Right lobe of liver (tissue), 6 donors: ENCODE measurements at regions not wholly inside any gene's neighbourhood (a gene's known extent, or its start where the extent isn't known, plus 50 kb on each side); places are given as distances from the start of the nearest gene placed in this dataset.

ENCODE experiments used
- ATAC-seq, 4 donors: fragments of 200-7000 bp; cut with Tn5 transposase; one replicate each; pipeline ENCODE4 v1.9.1; 2020; ENCODE audit warnings: mild to moderate bottlenecking in 4 of 4, moderate library complexity in 4 of 4
- DNase-seq, 3 donors: peaks; one replicate each; pipeline ENCODE4 v3.0.0-alpha.2; 2020
- H3K27ac ChIP-seq, 3 donors: fragments of 200-600 bp; one replicate each; pipeline ENCODE4 v1.8.0; 2022
- H3K27me3 ChIP-seq, 2 donors: fragments of 200-600 bp; one replicate each; pipeline ENCODE4 v1.8.0; 2022
- H3K36me3 ChIP-seq, 4 donors: fragments of 200-600 bp; sonication (generic) in 1 of 4; one replicate each; pipeline versions ENCODE4 v1.5.1 to v1.8.0; 2017 to 2022; ENCODE audit warnings: control low read depth in 1 of 4
- H3K4me1 ChIP-seq, 4 donors: fragments of 200-600 bp; sonication (generic) in 1 of 4; one replicate each; pipeline versions ENCODE4 v1.5.1 to v1.8.0; 2017 to 2022; ENCODE audit warnings: control low read depth in 1 of 4
- H3K4me3 ChIP-seq, 3 donors: fragments of 200-600 bp; one replicate each; pipeline ENCODE4 v1.8.0; 2022
- H3K9me3 ChIP-seq, 4 donors: fragments of 200-600 bp; sonication (generic) in 1 of 4; one replicate each; pipeline versions ENCODE4 v1.5.1 to v1.8.0; 2017 to 2022; ENCODE audit warnings: control low read depth in 1 of 4
- POLR2A ChIP-seq: fragments of 450-650 bp; IDR thresholded peaks from one replicate; pipeline ENCODE4 v1.6.1; 2017; ENCODE audit warnings: antibody characterized with exemption, mild to moderate bottlenecking
- WGBS: methylation state at CpG from one replicate; pipeline ENCODE4 v1.1.6; 2018; ENCODE audit warnings: low coverage, low lambda C conversion rate; ENCODE audit not compliant: insufficient coverage; ENCODE audit errors: missing lambda C conversion rate; 5-methylcytosine and 5-hydroxymethylcytosine counted together
- intact Hi-C, 2 donors: fragments of 100-400 bp; cut with DNase I; formaldehyde crosslinking; loops; one replicate each; pipeline versions ENCODE4 v1.11.2 to v1.14.1; 2022
- TF ChIP-seq, protein P1 (sequence below), 4 donors: fragments of 200-600 bp in 3 of 4; fragments of 450-650 bp in 1 of 4; IDR thresholded peaks; one replicate each; pipeline versions ENCODE4 v1.5.1 to v1.8.0; 2016 to 2022; ENCODE audit warnings: antibody characterized with exemption in 4 of 4, mild to moderate bottlenecking in 2 of 4
- donor health status: DM: no; HTN: yes; CAD: no.
- donor health status: DM: no; HTN: no; CAD: no.
- donor health status: DM: no; HTN: no; CAD: no.
- donor health status: DM: no; HTN: yes; CAD: no.
- donor health status: DM: no; HTN: yes; CAD: no.

DNA sequence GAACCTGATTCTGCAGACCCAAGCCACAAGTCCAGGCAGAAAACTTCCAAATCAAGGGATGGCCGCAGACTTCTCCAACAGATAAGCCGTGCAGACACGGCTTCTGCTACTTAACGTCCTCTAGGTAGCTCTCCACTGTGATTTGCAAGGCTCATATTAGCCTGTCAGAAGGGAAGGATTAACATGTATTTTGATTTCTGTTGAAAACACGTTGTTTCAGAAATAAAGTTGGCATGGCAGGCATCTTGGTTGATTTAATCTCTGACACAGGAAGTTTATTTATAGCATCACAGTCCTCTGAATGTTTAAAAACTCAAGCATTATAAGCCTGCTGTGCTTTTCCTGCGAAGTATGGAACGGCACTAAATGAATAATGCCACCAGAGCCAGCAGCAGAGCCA lies 166.8 kb upstream of the TOX3 start:
- WGBS, result 52% methylated on average over 7 of the region's 7 CpGs
- TF ChIP-seq POLR2A, result no peak
- TF ChIP-seq, protein P1, sequence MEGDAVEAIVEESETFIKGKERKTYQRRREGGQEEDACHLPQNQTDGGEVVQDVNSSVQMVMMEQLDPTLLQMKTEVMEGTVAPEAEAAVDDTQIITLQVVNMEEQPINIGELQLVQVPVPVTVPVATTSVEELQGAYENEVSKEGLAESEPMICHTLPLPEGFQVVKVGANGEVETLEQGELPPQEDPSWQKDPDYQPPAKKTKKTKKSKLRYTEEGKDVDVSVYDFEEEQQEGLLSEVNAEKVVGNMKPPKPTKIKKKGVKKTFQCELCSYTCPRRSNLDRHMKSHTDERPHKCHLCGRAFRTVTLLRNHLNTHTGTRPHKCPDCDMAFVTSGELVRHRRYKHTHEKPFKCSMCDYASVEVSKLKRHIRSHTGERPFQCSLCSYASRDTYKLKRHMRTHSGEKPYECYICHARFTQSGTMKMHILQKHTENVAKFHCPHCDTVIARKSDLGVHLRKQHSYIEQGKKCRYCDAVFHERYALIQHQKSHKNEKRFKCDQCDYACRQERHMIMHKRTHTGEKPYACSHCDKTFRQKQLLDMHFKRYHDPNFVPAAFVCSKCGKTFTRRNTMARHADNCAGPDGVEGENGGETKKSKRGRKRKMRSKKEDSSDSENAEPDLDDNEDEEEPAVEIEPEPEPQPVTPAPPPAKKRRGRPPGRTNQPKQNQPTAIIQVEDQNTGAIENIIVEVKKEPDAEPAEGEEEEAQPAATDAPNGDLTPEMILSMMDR (IDR thresholded peaks at IDR 0.05), result no peak
- intact Hi-C loops, result no loop called here
- Histone ChIP-seq H3K4me3 (no peak overlapping the region), H3K27me3 (no peaks in the 10 kb centered on the region), H3K4me1 (no peaks in the 10 kb centered on the region), H3K27ac (no peak overlapping the region), H3K36me3 (no peaks in the 10 kb centered on the region), H3K9me3 (no peaks in the 10 kb centered on the region)
- no peak for ATAC-seq
- DNase-seq, result no peak

DNA sequence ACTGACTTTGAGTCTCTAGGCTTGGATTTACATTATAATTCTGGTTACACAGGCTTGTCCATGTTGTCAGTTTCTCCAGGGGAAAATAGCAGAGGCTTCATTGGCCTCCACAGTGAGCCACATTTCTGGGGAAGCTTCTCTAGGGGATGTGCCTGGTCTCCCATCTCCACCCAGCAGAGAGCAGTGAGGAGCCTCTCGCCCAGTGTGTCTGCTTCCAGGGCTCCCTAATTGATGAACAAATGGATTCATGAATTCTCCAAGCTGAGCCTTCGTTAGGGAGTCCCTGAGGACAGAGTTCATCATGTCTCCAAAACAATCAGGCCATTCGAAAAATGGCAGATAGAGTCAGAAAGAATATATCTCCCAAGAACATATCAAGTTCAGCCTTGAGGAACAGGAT lies 162.4 kb upstream of the TOX3 start:
- DNase-seq (no peak), ATAC-seq (peak in 1 of 4 donors; percentile 13)
- no peak overlapping the region for H3K4me3 ChIP-seq
- no peaks in the 10 kb centered on the region for H3K27me3 ChIP-seq
- WGBS, result 41% methylated on average over 3 of the region's 3 CpGs
- intact Hi-C loops, result no loop called here
- no peak for TF ChIP-seq POLR2A
- TF ChIP-seq, protein P1 (IDR thresholded peaks at IDR 0.05), result no peak
- no peaks in the 10 kb centered on the region for H3K9me3 ChIP-seq
- H3K4me1 ChIP-seq, result no peaks in the 10 kb centered on the region
- H3K27ac ChIP-seq, result no peak overlapping the region
- no peaks in the 10 kb centered on the region for H3K36me3 ChIP-seq

DNA sequence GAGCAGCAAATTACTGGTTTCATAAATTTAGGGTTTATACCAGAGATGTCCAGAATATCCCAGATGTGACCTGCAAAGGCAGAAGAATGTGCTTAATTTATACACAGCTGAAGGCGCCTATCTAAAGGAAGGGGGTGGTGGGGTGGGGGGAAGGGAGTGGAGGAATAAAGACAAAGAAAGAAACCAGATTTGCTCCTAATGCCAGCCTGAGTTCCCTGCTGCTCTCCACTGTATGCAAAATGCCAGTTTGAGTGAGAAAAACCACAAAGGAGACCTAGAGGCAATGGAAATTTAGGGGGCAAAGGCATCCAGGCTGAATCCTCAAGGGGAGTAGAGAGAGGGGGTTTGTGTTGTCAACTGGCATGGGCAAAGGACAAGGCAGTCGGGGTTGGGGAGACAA lies 161.5 kb upstream of the TOX3 start:
- ATAC-seq, result no peak
- H3K4me1 ChIP-seq, result no peaks in the 10 kb centered on the region
- no peak overlapping the region for H3K27ac ChIP-seq
- intact Hi-C loops, result no loop called here
- no peak for TF ChIP-seq POLR2A
- TF ChIP-seq, protein P1 (IDR thresholded peaks at IDR 0.05), result no peak
- H3K27me3 ChIP-seq, result no peaks in the 10 kb centered on the region
- no peaks in the 10 kb centered on the region for H3K36me3 ChIP-seq
- no peaks in the 10 kb centered on the region for H3K9me3 ChIP-seq
- 65% methylated on average over 2 of the region's 2 CpGs for WGBS
- no peak overlapping the region for H3K4me3 ChIP-seq
- DNase-seq, result no peak

DNA sequence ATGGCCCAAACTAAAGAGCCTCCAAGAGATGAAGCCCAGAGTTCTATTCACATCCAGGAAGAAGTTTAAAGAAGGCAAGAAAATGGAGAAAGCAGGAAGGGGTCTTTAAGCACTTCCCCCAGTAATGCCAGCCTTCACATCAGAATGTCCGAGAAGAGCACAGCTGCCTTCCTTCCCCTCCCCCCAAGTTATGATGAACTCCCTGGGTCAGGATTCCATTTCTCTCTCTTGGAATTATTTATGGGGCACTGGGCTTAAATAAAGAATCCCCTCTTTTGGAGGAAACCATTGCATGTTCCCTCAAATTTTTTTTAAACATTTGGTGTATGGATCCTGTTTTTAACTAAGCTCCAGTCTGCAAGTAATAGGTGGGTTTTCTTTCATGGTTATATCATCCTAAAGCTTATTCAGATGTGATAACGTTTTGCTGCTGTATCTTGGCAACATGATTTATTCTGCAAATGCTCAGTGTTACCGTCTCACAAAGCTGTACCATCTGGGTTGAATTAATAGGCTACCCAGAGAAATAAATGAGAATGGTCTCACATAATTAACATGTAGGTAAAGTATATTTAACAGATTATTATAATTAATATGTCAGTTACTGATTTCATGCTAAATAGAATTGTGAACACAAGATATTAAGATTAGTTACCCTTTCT lies 160.9 kb upstream of the TOX3 start:
- intact Hi-C loops, result no loop called here
- TF ChIP-seq, protein P1 (IDR thresholded peaks at IDR 0.05), result no peak
- TF ChIP-seq POLR2A, result no peak
- no peaks in the 10 kb centered on the region for H3K9me3 ChIP-seq
- no peaks in the 10 kb centered on the region for H3K27me3 ChIP-seq
- H3K27ac ChIP-seq, result no peak overlapping the region
- H3K36me3 ChIP-seq, result no peaks in the 10 kb centered on the region
- ATAC-seq (no peak), DNase-seq (no peak)
- WGBS, result 39% methylated on average over 3 of the region's 3 CpGs
- no peaks in the 10 kb centered on the region for H3K4me1 ChIP-seq
- H3K4me3 ChIP-seq, result no peak overlapping the region

DNA sequence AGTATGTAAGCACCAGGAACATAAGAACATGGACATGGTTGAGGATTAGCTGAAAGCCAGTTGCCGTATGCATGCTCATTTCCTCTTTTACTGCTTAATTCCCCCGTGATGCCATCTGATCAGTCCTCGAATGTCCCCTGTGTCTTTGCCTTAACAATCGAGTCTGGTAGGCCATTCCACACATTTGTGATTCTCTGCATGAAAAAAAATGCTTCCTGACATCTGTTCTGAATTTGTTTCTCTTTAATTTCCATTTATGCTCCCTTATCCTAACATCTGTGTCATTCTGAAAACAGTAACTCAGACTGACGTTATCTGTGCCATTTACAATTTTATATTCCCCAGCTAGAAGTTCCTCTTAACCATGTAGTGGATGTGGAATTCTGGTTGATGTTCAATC lies 158.2 kb upstream of the TOX3 start:
- Histone ChIP-seq H3K4me1 (no peaks in the 10 kb centered on the region), H3K4me3 (no peak overlapping the region), H3K36me3 (no peaks in the 10 kb centered on the region), H3K27me3 (no peaks in the 10 kb centered on the region), H3K27ac (no peak overlapping the region), H3K9me3 (no peaks in the 10 kb centered on the region)
- WGBS, result 61% methylated on average over 5 of the region's 5 CpGs
- TF ChIP-seq POLR2A, result no peak
- TF ChIP-seq, protein P1 (IDR thresholded peaks at IDR 0.05), result no peak
- DNase-seq (no peak), ATAC-seq (no peak)
- intact Hi-C loops, result no loop called here
